Muscle layer of duodenum (tissue), 2 donors: ENCODE measurements at regions not wholly inside any gene's neighbourhood (a gene's known extent, or its start where the extent isn't known, plus 50 kb on each side); places are given as distances from the start of the nearest gene placed in this dataset.

Experiments
- H3K27ac ChIP-seq: one replicate; pipeline ENCODE4 v1.7.0; 2013; ENCODE audit warnings: mild to moderate bottlenecking, low read length
- H3K27me3 ChIP-seq: one replicate; pipeline ENCODE4 v1.7.0; 2013; ENCODE audit warnings: low read depth, mild to moderate bottlenecking, control low read depth, low read length
- H3K36me3 ChIP-seq, 2 donors: one replicate each; pipeline ENCODE4 v1.7.0; 2013; ENCODE audit warnings: low read length in 2 of 2, control low read depth in 1 of 2, mild to moderate bottlenecking in 1 of 2; ENCODE audit not compliant: insufficient read depth in 2 of 2, control insufficient read depth in 1 of 2
- H3K4me1 ChIP-seq, 2 donors: one replicate each; pipeline ENCODE4 v1.7.0; 2013; ENCODE audit warnings: low read length in 2 of 2, mild to moderate bottlenecking in 2 of 2, control low read depth in 1 of 2, moderate library complexity in 1 of 2; ENCODE audit not compliant: insufficient read depth in 2 of 2, control insufficient read depth in 1 of 2
- H3K4me3 ChIP-seq, 2 donors: one replicate each; pipeline ENCODE4 v1.7.0; 2013; ENCODE audit warnings: low read length in 2 of 2, low read depth in 1 of 2, mild to moderate bottlenecking in 1 of 2
- H3K9me3 ChIP-seq, 2 donors: one replicate each; pipeline ENCODE4 v1.7.0; 2013; ENCODE audit warnings: low read length in 2 of 2, control low read depth in 1 of 2, mild to moderate bottlenecking in 1 of 2; ENCODE audit not compliant: control insufficient read depth in 1 of 2
- donor health status: healthy.

- Histone ChIP-seq H3K27me3 (no peaks in the 10 kb centered on the region), H3K4me1 (no peaks in the 10 kb centered on the region), H3K36me3 (no peaks in the 10 kb centered on the region), H3K27ac (no peak overlapping the region), H3K9me3 (no peaks in the 10 kb centered on the region), H3K4me3 (no peak overlapping the region)
These were observed 1107.5 kb downstream of the TUSC7 start for GRCh38 chr3:117817103-117817502.

DNA sequence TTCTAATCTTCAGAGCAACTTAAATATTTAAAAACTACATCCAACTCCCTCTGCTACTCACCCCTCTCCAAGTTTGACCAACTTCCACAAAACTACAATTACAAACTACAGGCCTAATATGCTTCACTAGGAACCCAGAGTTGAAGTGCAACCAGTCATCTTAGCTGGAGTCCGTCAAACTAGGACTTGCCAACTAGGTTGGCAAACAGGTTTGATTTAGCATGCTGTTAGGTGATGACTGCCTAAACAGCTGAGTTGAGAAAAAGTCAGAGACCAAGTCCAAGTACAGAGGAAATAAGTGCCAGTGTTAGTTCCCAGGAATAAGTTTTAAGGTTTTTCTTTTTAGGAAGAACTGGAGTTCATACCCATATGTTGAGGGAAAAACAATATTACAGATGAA is 1109.0 kb downstream of the TUSC7 start:
- Histone ChIP-seq H3K36me3 (no peaks in the 10 kb centered on the region), H3K27ac (no peak overlapping the region), H3K9me3 (no peaks in the 10 kb centered on the region), H3K4me1 (no peaks in the 10 kb centered on the region), H3K27me3 (no peaks in the 10 kb centered on the region), H3K4me3 (no peak overlapping the region)

DNA sequence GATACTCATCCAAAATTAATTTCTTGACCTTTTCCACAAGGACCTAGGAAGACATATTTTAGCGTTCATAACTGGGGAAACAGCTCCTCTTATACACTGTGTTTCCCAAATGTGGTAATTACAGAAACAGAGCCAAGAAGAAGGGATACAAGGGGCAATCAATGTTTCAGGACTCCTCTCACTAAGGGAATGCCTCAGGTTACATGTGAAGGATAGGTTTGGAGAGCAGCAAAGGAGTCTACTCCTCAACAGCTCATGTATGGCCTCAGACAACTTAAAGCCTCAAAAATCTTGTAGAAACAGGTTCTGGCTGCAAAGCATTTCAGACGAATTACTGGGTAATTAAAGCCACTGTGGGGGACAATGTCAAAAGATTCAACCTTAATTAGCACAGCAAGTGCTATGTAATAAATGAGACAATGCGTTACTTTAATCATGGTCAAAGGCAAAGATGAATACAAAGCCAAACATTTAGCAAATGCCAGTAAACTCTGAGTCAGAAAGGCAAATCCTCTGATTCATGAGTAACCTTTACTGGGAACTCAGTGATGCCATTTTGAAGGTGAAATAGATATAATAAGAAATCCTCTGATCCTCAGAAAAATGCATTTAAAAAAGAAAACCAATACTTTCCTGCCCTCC is 1111.2 kb downstream of the TUSC7 start:
- Histone ChIP-seq H3K27ac (no peak overlapping the region), H3K27me3 (no peaks in the 10 kb centered on the region), H3K4me1 (no peaks in the 10 kb centered on the region), H3K4me3 (no peak overlapping the region), H3K9me3 (no peaks in the 10 kb centered on the region), H3K36me3 (no peaks in the 10 kb centered on the region)

DNA sequence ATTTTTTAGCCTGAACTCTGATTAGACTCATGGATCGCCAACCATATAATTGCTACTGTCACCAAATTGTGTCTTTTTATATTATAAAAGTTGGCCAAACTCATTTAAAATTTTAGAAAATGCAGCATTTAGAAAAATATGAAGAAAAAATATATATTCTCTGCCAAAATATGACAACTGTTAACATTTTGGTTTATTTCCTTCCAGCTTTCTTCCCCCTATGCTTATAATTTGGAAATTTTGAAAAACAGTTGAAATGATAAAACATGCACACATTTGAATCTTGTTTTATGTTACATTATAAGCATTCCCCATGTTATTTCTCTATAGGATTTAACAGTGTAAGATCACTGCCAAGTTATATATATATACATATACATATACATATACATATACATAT is 1112.8 kb downstream of the TUSC7 start:
- Histone ChIP-seq H3K36me3 (no peaks in the 10 kb centered on the region), H3K4me3 (no peak overlapping the region), H3K4me1 (no peaks in the 10 kb centered on the region), H3K27me3 (no peaks in the 10 kb centered on the region), H3K9me3 (no peaks in the 10 kb centered on the region), H3K27ac (no peak overlapping the region)

DNA sequence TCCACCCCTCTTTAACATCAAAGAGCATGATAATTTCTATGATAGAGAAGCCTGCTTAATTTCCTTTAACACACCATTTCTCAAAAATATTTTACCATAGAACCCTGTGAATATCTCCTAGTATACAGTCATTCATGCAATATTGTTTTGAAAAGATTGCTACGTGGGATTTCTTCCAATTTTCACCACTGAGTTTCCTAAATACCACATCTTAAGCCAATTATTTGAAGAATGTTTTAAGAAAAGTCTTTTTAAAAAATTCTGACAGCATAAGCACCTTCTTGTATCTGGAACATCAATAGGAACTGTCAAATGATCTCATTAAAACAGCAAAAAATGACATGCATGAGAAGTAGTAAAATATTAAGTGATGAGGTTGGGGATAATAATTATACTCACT is 1126.7 kb downstream of the TUSC7 start:
- H3K27me3 ChIP-seq = no peaks in the 10 kb centered on the region
- H3K27ac ChIP-seq = no peak overlapping the region

DNA sequence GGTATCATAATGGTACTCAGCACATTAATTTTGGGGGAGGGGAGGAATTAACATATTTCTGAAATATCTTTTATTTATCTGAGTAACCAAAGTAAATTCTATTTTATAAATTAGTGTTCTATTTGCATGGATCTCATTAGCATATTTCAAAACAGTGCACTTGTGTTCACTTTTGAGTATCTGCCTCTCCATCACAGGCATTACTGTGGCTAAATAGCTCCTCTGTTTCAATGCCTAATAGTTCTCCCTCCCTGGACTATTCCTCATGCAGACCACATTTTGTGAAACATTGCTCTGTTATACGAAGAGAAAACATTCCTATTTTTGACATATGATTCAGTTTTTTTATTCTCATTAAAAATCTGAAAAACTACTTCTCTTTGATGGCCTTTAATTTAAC is 1127.8 kb downstream of the TUSC7 start:
- Histone ChIP-seq H3K4me3 (no peak overlapping the region), H3K9me3 (no peaks in the 10 kb centered on the region), H3K36me3 (no peaks in the 10 kb centered on the region), H3K4me1 (no peaks in the 10 kb centered on the region), H3K27ac (no peak overlapping the region), H3K27me3 (no peaks in the 10 kb centered on the region)

More for the DNA sequence above, 1126.7 kb downstream of the TUSC7 start:
- no peaks in the 10 kb centered on the region for H3K9me3 ChIP-seq
- no peak overlapping the region for H3K4me3 ChIP-seq
- H3K4me1 ChIP-seq = no peaks in the 10 kb centered on the region
- H3K36me3 ChIP-seq = no peaks in the 10 kb centered on the region

GRCh38 chr3:117842086-117842485 is 1132.5 kb downstream of the TUSC7 start:
- H3K4me3 ChIP-seq = no peak overlapping the region
- H3K4me1 ChIP-seq = no peaks in the 10 kb centered on the region
- H3K36me3 ChIP-seq = no peaks in the 10 kb centered on the region
- no peaks in the 10 kb centered on the region for H3K27me3 ChIP-seq
- no peaks in the 10 kb centered on the region for H3K9me3 ChIP-seq
- H3K27ac ChIP-seq = no peak overlapping the region

DNA sequence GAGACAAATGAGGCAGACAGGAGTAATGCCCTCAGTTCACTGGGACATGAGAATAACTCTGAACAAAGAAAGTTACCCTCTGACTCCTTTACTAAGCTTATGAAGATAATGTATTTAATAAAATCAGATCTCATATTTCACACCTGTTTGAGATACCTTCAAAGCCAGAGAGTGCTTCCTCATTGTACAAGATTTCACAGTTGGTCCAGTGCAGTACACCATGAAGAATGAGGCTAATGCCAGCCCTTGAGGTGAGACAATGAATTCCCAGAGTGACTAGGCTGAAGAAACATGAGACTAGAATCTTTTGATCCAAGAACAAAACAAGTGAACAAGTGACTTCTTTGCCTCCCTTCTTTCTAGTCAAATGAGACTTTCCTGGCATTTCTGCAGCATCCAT is 1133.8 kb downstream of the TUSC7 start:
- Histone ChIP-seq H3K4me1 (no peaks in the 10 kb centered on the region), H3K27me3 (no peaks in the 10 kb centered on the region), H3K9me3 (no peaks in the 10 kb centered on the region), H3K36me3 (no peaks in the 10 kb centered on the region), H3K27ac (no peak overlapping the region), H3K4me3 (no peak overlapping the region)

DNA sequence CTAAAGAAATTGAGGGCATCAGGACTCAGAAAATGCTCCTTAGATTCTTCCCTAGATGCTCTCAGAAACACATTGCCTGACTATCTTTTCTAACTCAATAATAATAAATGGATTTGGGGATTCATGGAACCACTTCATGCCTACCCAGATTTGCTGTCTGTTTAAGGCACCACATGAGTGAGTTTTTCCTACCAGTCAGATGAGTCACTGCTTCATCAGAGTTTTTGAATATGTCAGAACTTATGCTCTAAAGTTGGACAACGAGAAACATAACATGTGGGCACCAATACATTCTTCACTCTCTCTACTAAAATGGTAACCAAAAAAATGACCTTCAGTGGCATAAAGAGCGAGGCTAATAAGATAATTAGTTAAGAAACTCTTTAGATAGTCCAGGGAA is 1135.1 kb downstream of the TUSC7 start:
- H3K4me3 ChIP-seq = no peak overlapping the region
- no peaks in the 10 kb centered on the region for H3K27me3 ChIP-seq
- H3K27ac ChIP-seq = no peak overlapping the region
- no peaks in the 10 kb centered on the region for H3K9me3 ChIP-seq
- no peaks in the 10 kb centered on the region for H3K4me1 ChIP-seq
- H3K36me3 ChIP-seq = no peaks in the 10 kb centered on the region

DNA sequence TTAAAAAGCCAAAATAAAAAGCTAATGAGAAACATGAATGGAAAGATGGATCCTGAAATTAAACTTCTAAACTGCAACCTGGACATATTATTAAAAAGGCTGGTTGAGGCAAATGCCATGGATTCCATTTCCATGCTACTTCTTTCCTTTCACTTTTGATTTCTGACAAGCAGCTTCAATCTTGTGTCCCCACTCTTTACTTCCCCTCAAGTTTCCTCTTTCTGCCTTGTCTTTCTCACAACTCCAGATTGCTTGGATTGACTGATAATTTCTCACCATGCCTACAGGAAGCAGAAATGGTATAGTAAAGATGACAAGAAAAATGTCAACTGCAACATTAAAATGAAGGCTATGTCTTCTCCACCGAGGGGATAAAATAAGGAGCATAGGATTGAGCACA is 1136.7 kb downstream of the TUSC7 start:
- Histone ChIP-seq H3K9me3 (no peaks in the 10 kb centered on the region), H3K4me3 (no peak overlapping the region), H3K36me3 (no peaks in the 10 kb centered on the region), H3K27ac (no peak overlapping the region), H3K27me3 (no peaks in the 10 kb centered on the region), H3K4me1 (no peaks in the 10 kb centered on the region)

GRCh38 chr3:117848606-117849005 is 1139.0 kb downstream of the TUSC7 start:
- no peak overlapping the region for H3K4me3 ChIP-seq
- H3K27ac ChIP-seq = no peak overlapping the region
- no peaks in the 10 kb centered on the region for H3K4me1 ChIP-seq
- no peaks in the 10 kb centered on the region for H3K9me3 ChIP-seq
- H3K27me3 ChIP-seq = no peaks in the 10 kb centered on the region
- H3K36me3 ChIP-seq = no peaks in the 10 kb centered on the region

DNA sequence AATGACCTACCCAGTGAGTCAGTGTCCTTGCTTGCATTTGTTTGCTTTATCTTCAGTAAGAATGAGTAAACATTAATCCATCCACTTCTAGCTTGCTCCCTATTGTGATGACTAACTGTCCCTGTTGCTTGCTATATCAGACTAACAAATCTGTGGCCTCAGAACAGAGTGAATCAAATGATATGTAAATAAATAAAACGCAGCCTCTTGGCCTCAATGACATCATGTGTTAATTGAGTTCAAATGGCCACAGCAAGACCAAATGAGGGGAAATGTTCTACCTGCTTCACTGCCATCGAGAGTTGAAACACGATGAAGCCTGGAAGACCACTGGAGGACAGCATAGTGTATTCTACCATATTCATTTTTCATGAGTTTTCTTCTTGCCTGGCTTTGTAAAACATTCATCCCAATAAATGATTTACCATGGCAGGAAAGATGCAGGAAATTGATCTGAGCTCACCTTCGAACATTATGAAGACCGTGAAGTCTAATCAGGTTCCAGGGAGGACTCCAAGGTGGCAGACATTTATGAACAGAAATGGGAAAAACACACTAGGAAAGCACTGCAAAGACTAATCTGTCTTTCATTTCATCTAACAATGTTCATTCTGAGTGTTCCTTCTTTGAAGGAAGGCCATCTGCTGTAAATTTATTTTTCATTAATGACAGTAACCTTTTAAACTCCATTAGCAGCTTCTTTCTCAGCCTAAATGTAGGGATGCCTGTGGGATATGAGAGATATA is 1144.5 kb downstream of the TUSC7 start:
- Histone ChIP-seq H3K4me1 (no peaks in the 10 kb centered on the region), H3K4me3 (no peak overlapping the region), H3K27ac (no peak overlapping the region), H3K36me3 (no peaks in the 10 kb centered on the region), H3K9me3 (no peaks in the 10 kb centered on the region), H3K27me3 (no peaks in the 10 kb centered on the region)
